ENCODE measurements at regions not wholly inside any gene's neighbourhood (a gene's known extent, or its start where the extent isn't known, plus 50 kb on each side); places are given as distances from the start of the nearest gene placed in this dataset.

GRCh38 chr15:69818529-69818928 is 279.2 kb downstream of the TLE3 start:
- Histone ChIP-seq H3K27ac (no peak overlapping the region), H3K36me3 (no peaks in the 10 kb centered on the region), H3K9me3 (no peaks in the 10 kb centered on the region), H3K4me3 (no peak overlapping the region), H3K4me1 (no peaks in the 10 kb centered on the region), H3K27me3 (peaks cover 0 to 30% (median 6%) of the 10 kb centered on the region in 7 donors)
- DNase-seq (no peak), ATAC-seq (peak in 2 of 8 donors; percentile 36 to 37)
- TF ChIP-seq CTCF (IDR thresholded peaks at IDR 0.05), result no peak
- intact Hi-C loops (cut with DNase I), result no loop called here
- 81 to 86% methylated on average over 8 of the region's 8 CpGs for WGBS, 2 donors

- DNase-seq (no peak), ATAC-seq (no peak)
- H3K9me3 ChIP-seq, result no peaks in the 10 kb centered on the region
- no peaks in the 10 kb centered on the region for H3K36me3 ChIP-seq
- H3K4me1 ChIP-seq, result no peaks in the 10 kb centered on the region
- no peak for TF ChIP-seq CTCF (IDR thresholded peaks at IDR 0.05)
- intact Hi-C loops (cut with DNase I), result no loop called here
- H3K27ac ChIP-seq, result no peak overlapping the region
- WGBS, 2 donors, result 84 to 90% methylated on average over 3 of the region's 3 CpGs
- H3K4me3 ChIP-seq, result no peak overlapping the region
- H3K27me3 ChIP-seq, result peaks cover 0 to 30% (median 6%) of the 10 kb centered on the region in 7 donors
Observed at GRCh38 chr15:69819371-69819770, 278.3 kb downstream of the TLE3 start.

- ATAC-seq (no peak), DNase-seq (no peak)
- no peak overlapping the region for H3K27ac ChIP-seq
- H3K36me3 ChIP-seq, result no peaks in the 10 kb centered on the region
- 41 to 42% methylated on average over 7 of the region's 7 CpGs for WGBS, 2 donors
- no peak overlapping the region for H3K4me3 ChIP-seq
- H3K4me1 ChIP-seq, result no peaks in the 10 kb centered on the region
- H3K27me3 ChIP-seq, result peaks cover 0 to 35% (median 6%) of the 10 kb centered on the region in 7 donors
- intact Hi-C loops (cut with DNase I), result no loop called here
- H3K9me3 ChIP-seq, result no peaks in the 10 kb centered on the region
- no peak for TF ChIP-seq CTCF (IDR thresholded peaks at IDR 0.05)
Observed at GRCh38 chr15:69820819-69821218, 276.9 kb downstream of the TLE3 start.

GRCh38 chr15:69823223-69823907 is 274.4 kb downstream of the TLE3 start:
- no peaks in the 10 kb centered on the region for H3K9me3 ChIP-seq
- 62 to 67% methylated on average over 8 of the region's 8 CpGs for WGBS, 2 donors
- no peak overlapping the region for H3K4me3 ChIP-seq
- TF ChIP-seq CTCF (IDR thresholded peaks at IDR 0.05), result no peak
- DNase-seq, result no peak
- no peak overlapping the region for H3K27ac ChIP-seq
- intact Hi-C loops (cut with DNase I), result no loop called here
- no peaks in the 10 kb centered on the region for H3K4me1 ChIP-seq
- H3K36me3 ChIP-seq, result no peaks in the 10 kb centered on the region
- H3K27me3 ChIP-seq, result peaks cover 0 to 46% (median 13%) of the 10 kb centered on the region in 7 donors
- no peak for ATAC-seq

All from heart right ventricle (tissue), 16 donors.